ENCODE measurements at regions not wholly inside any gene's neighbourhood (a gene's known extent, or its start where the extent isn't known, plus 50 kb on each side); places are given as distances from the start of the nearest gene placed in this dataset.
"Not testable (repeated sequence)": the region's sequence is repeated elsewhere in the genome, so short reads cannot be mapped to it uniquely, and the experiment has no call there.

- no peak for DNase-seq
These were observed 239.5 kb upstream of the FOXP2 start for GRCh38 chr7:114175125-114175524.

- DNase-seq, result no peak
These were observed 241.3 kb upstream of the FOXP2 start for GRCh38 chr7:114173170-114173890.

GRCh38 chr7:114169389-114169788 lies 245.2 kb upstream of the FOXP2 start:
- DNase-seq, result not testable (repeated sequence)

- no peak for DNase-seq
These were observed 242.1 kb upstream of the PPP1R3A start for GRCh38 chr7:114160925-114161324.

- no peak for DNase-seq
These were observed 240.0 kb upstream of the PPP1R3A start for GRCh38 chr7:114158854-114159253.

- no peak for DNase-seq
These were observed 239.5 kb upstream of the PPP1R3A start for GRCh38 chr7:114158275-114158674.

- no peak for DNase-seq
These were observed 237.4 kb upstream of the PPP1R3A start for GRCh38 chr7:114156178-114156577.

GRCh38 chr7:114155116-114156110 lies 236.6 kb upstream of the PPP1R3A start:
- DNase-seq, result no peak

- no peak for DNase-seq
These were observed 234.9 kb upstream of the PPP1R3A start for GRCh38 chr7:114153700-114154099.

GRCh38 chr7:114152314-114152938 lies 233.6 kb upstream of the PPP1R3A start:
- no peak for DNase-seq

- no peak for DNase-seq
These were observed 233.0 kb upstream of the PPP1R3A start for GRCh38 chr7:114151777-114152176.

GRCh38 chr7:114150689-114151088 lies 231.9 kb upstream of the PPP1R3A start:
- DNase-seq, result no peak

- DNase-seq, result no peak
These were observed 230.0 kb upstream of the PPP1R3A start for GRCh38 chr7:114148779-114149178.

- no peak for DNase-seq
These were observed 222.6 kb upstream of the PPP1R3A start for GRCh38 chr7:114141415-114141814.

GRCh38 chr7:114140561-114140960 lies 221.8 kb upstream of the PPP1R3A start:
- DNase-seq, result no peak

- not testable (repeated sequence) for DNase-seq
These were observed 220.9 kb upstream of the PPP1R3A start for GRCh38 chr7:114139690-114140089.

- DNase-seq, result no peak
These were observed 219.8 kb upstream of the PPP1R3A start for GRCh38 chr7:114138587-114138986.

- no peak for DNase-seq
These were observed 214.9 kb upstream of the PPP1R3A start for GRCh38 chr7:114133717-114134116.

- no peak for DNase-seq
These were observed 212.1 kb upstream of the PPP1R3A start for GRCh38 chr7:114130866-114131265.

- no peak for DNase-seq
These were observed 210.1 kb upstream of the PPP1R3A start for GRCh38 chr7:114128880-114129279.

GRCh38 chr7:114126095-114126494 lies 207.3 kb upstream of the PPP1R3A start:
- DNase-seq, result no peak

GRCh38 chr7:114112806-114113205 lies 194.0 kb upstream of the PPP1R3A start:
- no peak for DNase-seq

- DNase-seq, result no peak
These were observed 191.9 kb upstream of the PPP1R3A start for GRCh38 chr7:114110666-114111065.
